ENCODE measurements at regions not wholly inside any gene's neighbourhood (a gene's known extent, or its start where the extent isn't known, plus 50 kb on each side); places are given as distances from the start of the nearest gene placed in this dataset.

- no peak for TF ChIP-seq CTCF (IDR thresholded peaks at IDR 0.05)
- TF ChIP-seq ZFX (IDR thresholded peaks at IDR 0.05; ENCODE audit: borderline replicate concordance): no peak
- no peak overlapping the region for H3K27ac ChIP-seq
Observed at GRCh38 chr12:34603382-34604035, 581.2 kb downstream of the ALG10 start.

GRCh38 chr12:34604227-34604626 is 581.9 kb downstream of the ALG10 start:
- no peak for TF ChIP-seq ZFX (IDR thresholded peaks at IDR 0.05; ENCODE audit: borderline replicate concordance)
- 0 out of 2 replicates have a peak, but pooled peaks have one; percentile 26 for TF ChIP-seq CTCF (IDR thresholded peaks at IDR 0.05)
- H3K27ac ChIP-seq: no peak overlapping the region

- H3K27ac ChIP-seq: no peak overlapping the region
- TF ChIP-seq CTCF (IDR thresholded peaks at IDR 0.05) (no peak; the same call in 1 of the 2 replicates), ZFX (IDR thresholded peaks at IDR 0.05; ENCODE audit: borderline replicate concordance) (no peak)
Observed at GRCh38 chr12:34604631-34605509, 582.6 kb downstream of the ALG10 start.

GRCh38 chr12:34605510-34605887 is 583.2 kb downstream of the ALG10 start:
- H3K27ac ChIP-seq: no peak overlapping the region
- TF ChIP-seq CTCF (IDR thresholded peaks at IDR 0.05): no peak
- no peak for TF ChIP-seq ZFX (IDR thresholded peaks at IDR 0.05; ENCODE audit: borderline replicate concordance)

- no peak overlapping the region for H3K27ac ChIP-seq
- TF ChIP-seq CTCF (IDR thresholded peaks at IDR 0.05) (no peak), ZFX (IDR thresholded peaks at IDR 0.05; ENCODE audit: borderline replicate concordance) (no peak)
Observed at GRCh38 chr12:34605955-34606748, 583.9 kb downstream of the ALG10 start.

- TF ChIP-seq CTCF (IDR thresholded peaks at IDR 0.05) (no peak), ZFX (IDR thresholded peaks at IDR 0.05; ENCODE audit: borderline replicate concordance) (no peak)
- H3K27ac ChIP-seq: no peak overlapping the region
Observed at GRCh38 chr12:34606749-34607519, 584.6 kb downstream of the ALG10 start.
